ENCODE measurements at regions not wholly inside any gene's neighbourhood (a gene's known extent, or its start where the extent isn't known, plus 50 kb on each side); places are given as distances from the start of the nearest gene placed in this dataset.
A peak's percentile ranks its signal among the peaks of the same experiment; 100 is the strongest.

DNA sequence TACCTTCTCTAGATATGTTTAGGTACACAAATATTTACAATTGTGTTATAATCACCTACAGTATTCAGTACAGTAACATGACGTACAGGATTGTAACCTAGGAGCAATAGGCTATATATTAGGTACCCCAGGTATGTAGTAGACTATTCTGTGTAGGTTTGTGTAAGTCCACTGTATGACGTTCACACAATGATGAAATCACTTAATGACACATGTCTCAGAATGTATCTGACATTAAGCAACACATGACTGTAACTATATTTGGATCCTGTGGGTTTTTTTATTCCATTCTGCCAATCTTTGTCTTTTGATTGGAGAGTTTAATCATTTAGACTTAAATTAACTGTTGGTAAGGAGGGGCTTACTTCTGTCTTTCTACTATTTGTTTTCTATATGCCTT lies 52.1 kb downstream of the STYXL2 start:
- DNase-seq (ENCODE audit: low read depth) = peak; percentile 68
- TF ChIP-seq, protein P1, sequence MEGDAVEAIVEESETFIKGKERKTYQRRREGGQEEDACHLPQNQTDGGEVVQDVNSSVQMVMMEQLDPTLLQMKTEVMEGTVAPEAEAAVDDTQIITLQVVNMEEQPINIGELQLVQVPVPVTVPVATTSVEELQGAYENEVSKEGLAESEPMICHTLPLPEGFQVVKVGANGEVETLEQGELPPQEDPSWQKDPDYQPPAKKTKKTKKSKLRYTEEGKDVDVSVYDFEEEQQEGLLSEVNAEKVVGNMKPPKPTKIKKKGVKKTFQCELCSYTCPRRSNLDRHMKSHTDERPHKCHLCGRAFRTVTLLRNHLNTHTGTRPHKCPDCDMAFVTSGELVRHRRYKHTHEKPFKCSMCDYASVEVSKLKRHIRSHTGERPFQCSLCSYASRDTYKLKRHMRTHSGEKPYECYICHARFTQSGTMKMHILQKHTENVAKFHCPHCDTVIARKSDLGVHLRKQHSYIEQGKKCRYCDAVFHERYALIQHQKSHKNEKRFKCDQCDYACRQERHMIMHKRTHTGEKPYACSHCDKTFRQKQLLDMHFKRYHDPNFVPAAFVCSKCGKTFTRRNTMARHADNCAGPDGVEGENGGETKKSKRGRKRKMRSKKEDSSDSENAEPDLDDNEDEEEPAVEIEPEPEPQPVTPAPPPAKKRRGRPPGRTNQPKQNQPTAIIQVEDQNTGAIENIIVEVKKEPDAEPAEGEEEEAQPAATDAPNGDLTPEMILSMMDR (IDR thresholded peaks at IDR 0.05; ENCODE audit: insufficient read depth, low read depth, low read length, missing control alignments) = no peak

DNA sequence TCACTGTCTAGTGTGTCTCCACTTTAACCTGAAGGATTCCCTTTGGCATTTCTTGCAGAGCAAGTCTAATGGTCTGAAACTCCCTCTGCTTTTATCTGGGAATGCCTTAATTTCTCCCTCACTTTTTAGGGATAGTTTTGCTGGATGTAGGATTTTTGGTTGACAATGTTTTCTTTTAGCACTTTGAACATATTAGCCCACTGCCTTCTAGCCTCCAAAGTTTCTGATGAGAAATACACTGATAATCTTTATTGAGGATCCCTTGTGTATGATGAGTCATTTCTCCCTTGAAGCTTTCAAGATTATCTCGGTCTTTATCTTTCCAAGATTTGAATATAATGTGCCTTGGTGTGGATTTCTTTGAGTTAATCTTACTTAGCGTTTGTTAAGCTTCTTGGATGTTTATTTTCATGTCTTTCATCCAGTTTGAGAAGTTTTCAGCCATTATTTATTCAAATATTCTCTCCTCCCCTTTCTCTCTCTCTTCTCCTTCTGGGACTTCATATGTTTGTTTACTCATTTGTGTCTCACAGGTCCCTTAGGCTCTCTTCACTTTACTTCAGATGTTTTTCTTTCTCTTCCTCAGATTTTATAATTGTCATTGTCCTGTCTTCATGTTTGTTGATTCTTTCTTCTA lies 53.1 kb downstream of the STYXL2 start:
- TF ChIP-seq, protein P1 (IDR thresholded peaks at IDR 0.05; ENCODE audit: insufficient read depth, low read depth, low read length, missing control alignments) = no peak
- no peak for DNase-seq (ENCODE audit: low read depth)
- H3K4me3 ChIP-seq (ENCODE audit: low read length) = no peak overlapping the region

More for the DNA sequence above, 52.1 kb downstream of the STYXL2 start:
- no peak overlapping the region for H3K4me3 ChIP-seq (ENCODE audit: low read length)

DNA sequence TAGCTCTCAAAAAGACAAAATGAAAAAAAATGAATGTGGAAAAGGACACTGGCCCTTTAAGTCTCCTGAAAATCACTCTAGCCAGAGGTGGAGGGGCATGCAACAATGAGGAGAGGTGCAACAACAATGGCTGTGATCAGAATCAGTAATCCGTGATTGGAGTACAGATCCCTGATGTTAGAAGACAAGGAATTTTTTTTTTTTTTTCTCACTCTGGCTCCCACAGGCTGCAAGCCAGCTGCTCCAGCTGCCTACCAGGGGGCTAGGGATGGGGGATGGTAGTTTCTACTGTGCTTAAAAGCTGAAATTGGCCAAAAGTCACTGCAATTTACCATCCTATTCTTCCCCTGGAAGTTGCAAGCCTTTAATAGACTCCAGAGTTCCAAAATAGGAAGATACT lies 54.5 kb downstream of the STYXL2 start:
- TF ChIP-seq, protein P1 (IDR thresholded peaks at IDR 0.05; ENCODE audit: insufficient read depth, low read depth, low read length, missing control alignments) = no peak
- no peak for DNase-seq (ENCODE audit: low read depth)
- no peak overlapping the region for H3K4me3 ChIP-seq (ENCODE audit: low read length)

DNA sequence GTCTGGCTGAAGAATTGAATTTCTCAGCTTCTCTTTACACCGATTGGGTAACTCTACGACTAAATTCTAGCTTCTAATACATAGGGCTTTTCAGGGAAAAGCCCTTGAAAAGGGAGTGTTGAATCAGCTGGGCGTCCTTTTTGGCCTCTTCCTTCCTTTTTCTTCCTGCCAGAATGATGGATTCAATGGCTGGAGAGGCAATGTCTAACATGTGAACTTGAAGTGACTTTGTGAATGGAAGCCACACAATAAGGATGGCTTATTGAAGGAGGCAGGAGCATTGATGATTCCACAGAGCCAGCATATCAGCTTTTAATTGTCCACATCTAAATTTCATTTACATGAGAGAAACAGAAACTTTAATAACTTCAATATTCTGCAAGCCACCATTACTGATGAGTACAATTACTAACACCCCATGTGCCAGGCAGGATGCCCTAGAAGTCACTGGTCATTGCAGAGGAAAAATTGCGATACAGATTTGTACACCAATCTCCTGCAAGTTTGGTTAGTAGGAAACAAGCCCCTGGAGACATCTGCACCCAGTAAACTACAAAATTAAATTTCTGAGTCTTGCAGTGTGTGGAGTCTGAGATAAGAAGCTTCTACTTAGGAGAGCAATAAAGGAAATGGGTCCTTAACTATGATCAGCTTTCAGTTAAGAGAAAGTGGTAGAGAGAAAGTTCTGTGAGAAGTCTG lies 56.1 kb downstream of the STYXL2 start:
- TF ChIP-seq, protein P1 (IDR thresholded peaks at IDR 0.05; ENCODE audit: insufficient read depth, low read depth, low read length, missing control alignments) = no peak
- H3K4me3 ChIP-seq (ENCODE audit: low read length) = no peak overlapping the region
- DNase-seq (ENCODE audit: low read depth) = no peak

DNA sequence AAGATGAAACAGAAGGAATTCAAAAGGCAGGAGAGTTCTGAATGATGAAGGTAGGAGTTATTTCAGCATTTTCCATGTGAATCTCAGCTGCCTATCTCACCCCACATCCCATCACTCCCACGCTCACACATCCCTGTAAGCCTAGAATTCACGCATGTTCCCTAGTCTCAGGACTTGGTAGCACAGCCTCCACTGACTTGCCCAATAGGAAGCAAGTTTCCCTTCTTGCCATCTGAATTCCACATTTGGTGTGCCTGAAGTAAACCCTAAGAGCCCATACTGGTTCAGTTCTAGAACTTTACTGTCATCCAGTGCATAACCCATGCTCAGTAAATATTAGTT lies 56.6 kb downstream of the STYXL2 start:
- no peak for DNase-seq (ENCODE audit: low read depth)
- no peak overlapping the region for H3K4me3 ChIP-seq (ENCODE audit: low read length)
- TF ChIP-seq, protein P1 (IDR thresholded peaks at IDR 0.05; ENCODE audit: insufficient read depth, low read depth, low read length, missing control alignments) = no peak

DNA sequence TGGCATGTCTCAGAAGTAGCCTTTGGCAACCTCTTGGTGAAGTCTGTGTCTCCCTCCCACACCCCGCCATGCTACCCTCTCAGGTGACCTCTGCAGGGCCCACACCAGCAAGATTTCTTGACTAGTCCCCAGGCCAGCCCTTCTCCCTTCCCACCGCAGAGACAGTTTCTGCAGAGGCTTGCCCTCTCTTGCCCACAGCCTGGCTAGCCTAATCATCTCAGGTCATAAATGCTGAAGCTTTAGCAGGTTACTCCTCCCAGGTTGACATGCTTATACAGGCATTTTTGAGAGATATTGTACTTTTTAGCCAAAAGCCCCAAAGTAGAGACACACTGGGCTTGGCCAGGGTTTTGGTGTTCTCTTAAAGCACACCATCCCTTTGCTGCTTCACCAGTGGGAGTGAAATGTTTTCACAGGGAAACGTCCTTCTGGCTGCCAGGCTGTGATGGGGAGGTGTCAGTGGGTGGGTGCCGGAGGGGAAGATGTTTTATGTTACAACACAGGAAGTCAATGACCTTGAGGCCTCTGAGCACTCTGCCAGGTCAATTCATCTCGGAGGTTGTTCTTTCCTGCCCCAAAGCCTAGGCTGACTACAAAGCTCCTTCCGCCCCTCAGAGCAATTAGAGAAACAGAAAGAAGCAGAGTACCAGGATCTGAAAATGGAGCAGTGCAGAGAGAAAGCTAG lies 58.5 kb downstream of the STYXL2 start:
- TF ChIP-seq, protein P1 (IDR thresholded peaks at IDR 0.05; ENCODE audit: insufficient read depth, low read depth, low read length, missing control alignments) = no peak
- H3K4me3 ChIP-seq (ENCODE audit: low read length) = no peak overlapping the region
- DNase-seq (ENCODE audit: low read depth) = peak; percentile 57
